ENCODE measurements at regions not wholly inside any gene's neighbourhood (a gene's known extent, or its start where the extent isn't known, plus 50 kb on each side); places are given as distances from the start of the nearest gene placed in this dataset.
A peak's percentile ranks its signal among the peaks of the same experiment; 100 is the strongest.

GRCh38 chr9:99348289-99348688 lies 126.2 kb downstream of the SEC61B start:
- Histone ChIP-seq H3K4me1 (peaks cover 12% of the 10 kb centered on the region), H3K27me3 (no peaks in the 10 kb centered on the region), H3K27ac (no peak overlapping the region), H3K36me3 (no peaks in the 10 kb centered on the region), H3K9me3 (no peaks in the 10 kb centered on the region), H3K4me3 (no peak overlapping the region)
- DNase-seq (ENCODE audit: low spot score in 2 of 2): no peak
- TF ChIP-seq CTCF (IDR thresholded peaks at IDR 0.05): no peak
- WGBS: 91% methylated on average over 2 of the region's 2 CpGs

GRCh38 chr9:99349870-99350269 lies 127.8 kb downstream of the SEC61B start:
- TF ChIP-seq POLR2A (IDR thresholded peaks at IDR 0.05): no peak
- TF ChIP-seq CTCF (IDR thresholded peaks at IDR 0.05): no peak
- no peak for TF ChIP-seq POLR2AphosphoS5 (IDR thresholded peaks at IDR 0.05)
- no peak for TF ChIP-seq EP300 (IDR thresholded peaks at IDR 0.05)
- Histone ChIP-seq H3K4me3 (no peak overlapping the region), H3K27ac (no peak overlapping the region), H3K36me3 (no peaks in the 10 kb centered on the region), H3K4me1 (peaks cover 18% of the 10 kb centered on the region), H3K9me3 (no peaks in the 10 kb centered on the region), H3K27me3 (no peaks in the 10 kb centered on the region)
- 71% methylated on average over 2 of the region's 2 CpGs for WGBS
- no peak for DNase-seq (ENCODE audit: low spot score in 2 of 2)

- H3K27ac ChIP-seq: no peak overlapping the region
These were observed 128.4 kb downstream of the SEC61B start for GRCh38 chr9:99350461-99350860.

GRCh38 chr9:99351647-99352046 lies 129.6 kb downstream of the SEC61B start:
- no peak for DNase-seq (ENCODE audit: low spot score in 2 of 2)
- H3K27me3 ChIP-seq: no peaks in the 10 kb centered on the region
- WGBS: 94% methylated on average over 7 of the region's 7 CpGs
- no peaks in the 10 kb centered on the region for H3K36me3 ChIP-seq
- H3K4me1 ChIP-seq: peaks cover 17% of the 10 kb centered on the region
- H3K9me3 ChIP-seq: no peaks in the 10 kb centered on the region
- TF ChIP-seq POLR2A (IDR thresholded peaks at IDR 0.05) (no peak), EP300 (IDR thresholded peaks at IDR 0.05) (no peak), POLR2AphosphoS5 (IDR thresholded peaks at IDR 0.05) (no peak), CTCF (IDR thresholded peaks at IDR 0.05) (no peak)
- H3K27ac ChIP-seq: no peak overlapping the region
- no peak overlapping the region for H3K4me3 ChIP-seq

More at GRCh38 chr9:99350461-99350860, 128.4 kb downstream of the SEC61B start:
- WGBS: 41% methylated on average over 1 of the region's 1 CpG
- no peak for TF ChIP-seq EP300 (IDR thresholded peaks at IDR 0.05)
- no peak for TF ChIP-seq POLR2A (IDR thresholded peaks at IDR 0.05)
- no peak for TF ChIP-seq POLR2AphosphoS5 (IDR thresholded peaks at IDR 0.05)
- H3K27me3 ChIP-seq: no peaks in the 10 kb centered on the region
- H3K9me3 ChIP-seq: no peaks in the 10 kb centered on the region
- no peak for DNase-seq (ENCODE audit: low spot score in 2 of 2)
- H3K4me3 ChIP-seq: no peak overlapping the region
- peaks cover 12% of the 10 kb centered on the region for H3K4me1 ChIP-seq
- no peaks in the 10 kb centered on the region for H3K36me3 ChIP-seq

GRCh38 chr9:99352826-99353225 lies 130.7 kb downstream of the SEC61B start:
- no peaks in the 10 kb centered on the region for H3K36me3 ChIP-seq
- no peaks in the 10 kb centered on the region for H3K27me3 ChIP-seq
- WGBS: 41% methylated on average over 4 of the region's 4 CpGs
- H3K27ac ChIP-seq: peak overlapping the region; percentile 77
- H3K9me3 ChIP-seq: no peaks in the 10 kb centered on the region
- DNase-seq (ENCODE audit: low spot score in 2 of 2): no peak
- TF ChIP-seq POLR2A (IDR thresholded peaks at IDR 0.05) (no peak), POLR2AphosphoS5 (IDR thresholded peaks at IDR 0.05) (no peak), CTCF (IDR thresholded peaks at IDR 0.05) (no peak), EP300 (IDR thresholded peaks at IDR 0.05) (no peak)
- H3K4me3 ChIP-seq: no peak overlapping the region
- H3K4me1 ChIP-seq: peaks cover 22% of the 10 kb centered on the region

- Histone ChIP-seq H3K27me3 (no peaks in the 10 kb centered on the region), H3K36me3 (no peaks in the 10 kb centered on the region), H3K4me3 (no peak overlapping the region), H3K4me1 (peaks cover 22% of the 10 kb centered on the region), H3K9me3 (no peaks in the 10 kb centered on the region), H3K27ac (peak overlapping the region; percentile 77)
- TF ChIP-seq POLR2A (IDR thresholded peaks at IDR 0.05) (no peak), CTCF (IDR thresholded peaks at IDR 0.05) (no peak), POLR2AphosphoS5 (IDR thresholded peaks at IDR 0.05) (peak in 2 of 3 donors; percentile 77 to 83), EP300 (IDR thresholded peaks at IDR 0.05) (no peak)
- WGBS: 44% methylated on average over 5 of the region's 5 CpGs
- DNase-seq (ENCODE audit: low spot score in 2 of 2): peak in 1 of 2 donors; percentile 76
These were observed 131.3 kb downstream of the SEC61B start for GRCh38 chr9:99353408-99353807.
